ENCODE measurements at regions not wholly inside any gene's neighbourhood (a gene's known extent, or its start where the extent isn't known, plus 50 kb on each side); places are given as distances from the start of the nearest gene placed in this dataset.

- H3K4me2 ChIP-seq (ENCODE audit: low read length): no peak overlapping the region
- no peaks in the 10 kb centered on the region for H3K36me3 ChIP-seq (ENCODE audit: insufficient read depth, low read length)
- no peak overlapping the region for H2AFZ ChIP-seq (ENCODE audit: low read length)
- H3F3A ChIP-seq (ENCODE audit: insufficient read depth, low read length): no peaks in the 10 kb centered on the region
- no peaks in the 10 kb centered on the region for H3K9me2 ChIP-seq (ENCODE audit: low read depth, low read length)
- no peaks in the 10 kb centered on the region for H3K79me2 ChIP-seq (ENCODE audit: insufficient read depth, low read length)
- H3K27ac ChIP-seq (ENCODE audit: low read depth, low read length, poor library complexity, severe bottlenecking): no peak overlapping the region
- no peaks in the 10 kb centered on the region for H3K9me3 ChIP-seq (ENCODE audit: low read length)
- H4K20me1 ChIP-seq (ENCODE audit: insufficient read depth, low read length): no peaks in the 10 kb centered on the region
- H3K9ac ChIP-seq (ENCODE audit: low read length): no peak overlapping the region
- no peak for TF ChIP-seq EZH2 (IDR thresholded peaks at IDR 0.05; ENCODE audit: borderline replicate concordance, low read length)
- no peak for TF ChIP-seq CTCF (IDR thresholded peaks at IDR 0.05; ENCODE audit: low read length)
- H3K27me3 ChIP-seq (ENCODE audit: insufficient read depth, low read length): no peaks in the 10 kb centered on the region
- H3K4me1 ChIP-seq (ENCODE audit: insufficient read depth, low read length, severe bottlenecking): no peaks in the 10 kb centered on the region
- no peak overlapping the region for H3K4me3 ChIP-seq (ENCODE audit: low read depth, low read length, poor library complexity, severe bottlenecking)
These were observed 167.4 kb downstream of the ICE1 start for GRCh38 chr5:5589857-5590256.

- Histone ChIP-seq H3F3A (ENCODE audit: insufficient read depth, low read length) (no peaks in the 10 kb centered on the region), H3K9me2 (ENCODE audit: low read depth, low read length) (no peaks in the 10 kb centered on the region), H3K4me3 (ENCODE audit: low read depth, low read length, poor library complexity, severe bottlenecking) (no peak overlapping the region), H3K27ac (ENCODE audit: low read depth, low read length, poor library complexity, severe bottlenecking) (no peak overlapping the region), H4K20me1 (ENCODE audit: insufficient read depth, low read length) (no peaks in the 10 kb centered on the region), H3K36me3 (ENCODE audit: insufficient read depth, low read length) (no peaks in the 10 kb centered on the region), H3K9ac (ENCODE audit: low read length) (no peak overlapping the region), H3K4me1 (ENCODE audit: insufficient read depth, low read length, severe bottlenecking) (no peaks in the 10 kb centered on the region), H3K9me3 (ENCODE audit: low read length) (no peaks in the 10 kb centered on the region), H2AFZ (ENCODE audit: low read length) (no peak overlapping the region), H3K79me2 (ENCODE audit: insufficient read depth, low read length) (no peaks in the 10 kb centered on the region), H3K27me3 (ENCODE audit: insufficient read depth, low read length) (no peaks in the 10 kb centered on the region), H3K4me2 (ENCODE audit: low read length) (no peak overlapping the region)
- TF ChIP-seq EZH2 (IDR thresholded peaks at IDR 0.05; ENCODE audit: borderline replicate concordance, low read length) (no peak), CTCF (IDR thresholded peaks at IDR 0.05; ENCODE audit: low read length) (no peak)
These were observed 166.7 kb downstream of the ICE1 start for GRCh38 chr5:5588887-5589826.

DNA sequence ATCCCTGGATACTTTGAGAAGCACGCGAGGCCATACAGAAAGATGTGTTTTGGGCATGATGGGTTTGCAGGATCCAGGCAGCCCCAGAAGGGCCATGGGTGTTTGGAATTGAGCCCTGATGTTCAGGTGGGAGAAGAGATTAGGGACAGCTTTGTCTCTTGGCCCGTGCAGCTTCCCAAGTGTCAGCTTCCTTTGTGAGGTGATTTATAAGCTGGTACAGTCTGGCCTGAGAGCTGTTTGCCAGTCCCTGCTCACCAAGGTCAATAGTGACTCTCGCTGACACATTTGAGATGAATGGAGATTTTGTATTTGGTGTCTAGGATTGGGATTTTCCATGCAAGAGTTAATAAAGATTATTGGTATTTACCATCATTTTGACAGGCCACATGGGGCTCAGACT is 165.9 kb downstream of the ICE1 start:
- no peaks in the 10 kb centered on the region for H3K4me1 ChIP-seq (ENCODE audit: insufficient read depth, low read length, severe bottlenecking)
- no peaks in the 10 kb centered on the region for H3K9me3 ChIP-seq (ENCODE audit: low read length)
- no peak overlapping the region for H3K27ac ChIP-seq (ENCODE audit: low read depth, low read length, poor library complexity, severe bottlenecking)
- no peaks in the 10 kb centered on the region for H3K27me3 ChIP-seq (ENCODE audit: insufficient read depth, low read length)
- no peak overlapping the region for H2AFZ ChIP-seq (ENCODE audit: low read length)
- no peak for TF ChIP-seq CTCF (IDR thresholded peaks at IDR 0.05; ENCODE audit: low read length)
- no peak for TF ChIP-seq EZH2 (IDR thresholded peaks at IDR 0.05; ENCODE audit: borderline replicate concordance, low read length)
- no peaks in the 10 kb centered on the region for H3K9me2 ChIP-seq (ENCODE audit: low read depth, low read length)
- H3F3A ChIP-seq (ENCODE audit: insufficient read depth, low read length): no peaks in the 10 kb centered on the region
- H3K79me2 ChIP-seq (ENCODE audit: insufficient read depth, low read length): no peaks in the 10 kb centered on the region
- H3K9ac ChIP-seq (ENCODE audit: low read length): no peak overlapping the region
- no peaks in the 10 kb centered on the region for H3K36me3 ChIP-seq (ENCODE audit: insufficient read depth, low read length)
- H3K4me2 ChIP-seq (ENCODE audit: low read length): no peak overlapping the region
- no peak overlapping the region for H3K4me3 ChIP-seq (ENCODE audit: low read depth, low read length, poor library complexity, severe bottlenecking)
- H4K20me1 ChIP-seq (ENCODE audit: insufficient read depth, low read length): no peaks in the 10 kb centered on the region
